HG02943 (cell line): ENCODE measurements at regions not wholly inside any gene's neighbourhood (a gene's known extent, or its start where the extent isn't known, plus 50 kb on each side); places are given as distances from the start of the nearest gene placed in this dataset.

Experiments used
- ATAC-seq: cut with Tn5 transposase; IDR thresholded peaks from one replicate; pipeline ENCODE4 v1.9.1; 2021; ENCODE audit warnings: mild to moderate bottlenecking, low read depth, moderate library complexity; ENCODE audit not compliant: unreplicated experiment

DNA sequence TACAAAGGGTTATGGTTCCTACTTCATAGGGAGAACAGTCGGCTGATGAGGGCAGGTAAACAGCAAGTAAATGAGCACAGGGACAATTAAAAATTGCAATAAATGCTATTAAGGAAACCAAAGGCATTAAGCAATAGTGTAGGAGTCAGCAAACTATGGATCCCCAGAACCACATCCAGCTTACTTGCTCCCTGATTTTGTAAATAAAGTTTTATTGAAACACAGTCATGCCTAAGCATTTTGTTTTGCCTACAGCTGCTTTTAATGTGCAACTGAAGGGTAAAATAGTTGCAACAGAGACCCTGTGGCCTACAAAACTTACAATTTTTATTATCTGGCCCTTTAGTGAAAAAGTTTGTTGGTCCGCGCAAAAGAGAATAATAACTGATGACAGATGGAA lies 351.2 kb upstream of the NR2F2 start:
- no peak for ATAC-seq

DNA sequence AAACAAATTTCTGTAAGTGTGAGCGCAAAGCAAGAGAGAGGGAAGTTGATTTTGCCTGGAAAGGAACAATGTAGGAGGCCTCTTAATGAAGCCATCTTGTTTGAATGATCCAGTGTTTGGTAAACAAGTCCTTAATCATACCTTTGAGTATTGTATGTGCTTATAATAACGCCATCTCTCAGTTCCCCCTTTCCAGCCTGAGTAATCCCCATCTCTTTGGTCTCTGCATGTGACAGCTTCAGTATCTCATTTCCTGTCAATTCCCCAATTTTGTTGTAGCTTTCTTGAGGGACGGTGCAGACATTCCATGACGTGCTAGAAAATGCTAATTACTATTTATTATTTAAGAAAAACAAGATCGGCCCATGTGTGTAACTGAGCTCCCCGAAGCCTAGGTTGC lies 349.3 kb upstream of the NR2F2 start:
- no peak for ATAC-seq

GRCh38 chr15:95987299-95987698 lies 343.2 kb upstream of the NR2F2 start:
- no peak for ATAC-seq

DNA sequence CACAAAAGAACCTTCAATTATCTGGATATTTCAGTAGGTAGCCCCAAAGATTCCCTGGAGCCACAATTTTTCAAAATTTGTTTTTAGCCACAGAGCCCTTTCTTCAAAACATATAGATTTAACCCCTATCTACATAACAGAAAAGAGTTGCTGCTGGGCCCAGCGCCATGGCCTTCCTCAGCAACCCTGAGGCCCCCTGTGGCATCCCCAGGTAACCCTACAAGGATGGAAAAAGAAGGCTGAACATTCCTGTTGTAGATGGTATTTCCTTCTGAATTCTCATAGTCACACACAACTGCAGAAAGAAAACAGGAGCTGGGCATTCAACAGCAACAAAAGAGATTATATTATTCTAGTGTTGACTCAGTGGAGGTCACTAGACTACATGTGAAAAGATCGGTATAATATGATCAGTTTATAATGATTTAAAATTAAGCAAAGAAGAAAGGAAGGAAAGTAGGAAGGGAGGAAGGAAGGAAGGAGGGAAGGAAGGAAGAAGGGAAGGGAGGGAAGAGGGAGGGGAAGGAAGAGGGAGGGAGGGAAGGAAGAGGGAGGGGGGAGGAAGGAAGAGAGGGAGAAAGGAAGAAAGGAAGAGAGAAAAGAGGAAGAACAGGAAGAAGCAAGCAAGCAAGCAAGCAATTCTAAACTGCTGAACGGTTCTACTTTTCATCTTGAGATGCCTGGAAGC lies 342.5 kb upstream of the NR2F2 start:
- ATAC-seq, result no peak

- ATAC-seq, result no peak
These were observed 342.0 kb upstream of the NR2F2 start for GRCh38 chr15:95988574-95988887.

DNA sequence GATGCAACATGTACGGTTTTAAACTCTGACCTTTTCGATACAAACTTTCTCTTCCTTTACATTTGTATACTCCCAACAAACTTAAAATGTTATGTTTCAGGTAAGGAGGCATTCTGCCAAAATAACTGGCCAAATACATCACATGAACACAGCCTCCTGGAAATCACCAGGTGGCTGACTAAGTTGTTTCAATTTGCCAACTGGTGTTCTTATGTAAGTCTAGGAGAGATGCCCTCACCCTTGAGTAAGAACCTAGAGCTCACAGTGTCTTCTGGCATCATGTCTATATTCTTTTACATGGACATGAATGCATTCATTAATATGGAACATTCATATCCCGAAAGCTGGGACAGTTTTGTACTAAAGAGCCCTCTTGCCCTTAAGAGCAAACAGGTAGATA lies 341.1 kb upstream of the NR2F2 start:
- no peak for ATAC-seq

DNA sequence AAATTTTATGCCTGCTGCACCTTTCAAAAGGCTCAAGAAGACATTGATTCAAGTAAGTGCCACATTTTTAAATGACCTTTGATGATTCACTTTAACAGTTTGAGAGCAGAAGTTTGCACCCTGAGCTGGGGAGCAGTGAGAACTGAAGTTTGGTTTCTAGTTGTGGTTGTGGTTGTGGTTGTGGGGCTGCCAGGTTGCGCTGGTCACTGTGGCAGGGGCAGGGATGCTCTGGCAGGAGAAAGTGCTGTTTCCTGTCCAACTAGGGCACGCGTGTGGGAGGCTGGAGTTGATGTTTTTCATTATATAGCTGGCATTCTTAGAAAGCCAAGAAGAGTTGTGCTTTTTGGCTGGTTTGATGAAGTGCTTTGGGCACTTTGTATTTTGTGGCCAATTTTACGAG lies 339.7 kb upstream of the NR2F2 start:
- ATAC-seq, result no peak

- no peak for ATAC-seq
These were observed 336.1 kb upstream of the NR2F2 start for GRCh38 chr15:95994418-95994817.

GRCh38 chr15:95995375-95996168 lies 334.9 kb upstream of the NR2F2 start:
- no peak for ATAC-seq

- no peak for ATAC-seq
These were observed 334.0 kb upstream of the NR2F2 start for GRCh38 chr15:95996494-95996893.

DNA sequence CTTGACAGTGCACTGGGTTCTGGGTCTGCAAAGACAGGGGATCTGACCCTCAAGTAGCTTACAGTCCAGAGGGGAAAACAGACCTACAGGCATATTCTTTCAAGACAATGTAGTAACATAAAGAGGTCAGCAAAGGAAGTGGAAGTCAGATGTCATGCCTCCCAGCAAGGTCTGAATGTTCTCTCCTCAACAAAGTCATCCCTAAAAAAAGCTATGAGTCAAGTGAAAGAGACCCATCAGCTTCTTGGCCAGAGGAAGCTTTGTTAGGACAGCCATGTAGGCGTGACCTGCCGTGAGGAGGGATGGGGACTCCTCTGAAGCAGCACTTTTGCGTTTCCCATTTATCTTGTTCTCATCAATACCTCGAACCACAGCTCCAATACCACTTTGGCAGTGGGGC lies 331.6 kb upstream of the NR2F2 start:
- no peak for ATAC-seq

- no peak for ATAC-seq
These were observed 327.3 kb upstream of the NR2F2 start for GRCh38 chr15:96002890-96003859.

DNA sequence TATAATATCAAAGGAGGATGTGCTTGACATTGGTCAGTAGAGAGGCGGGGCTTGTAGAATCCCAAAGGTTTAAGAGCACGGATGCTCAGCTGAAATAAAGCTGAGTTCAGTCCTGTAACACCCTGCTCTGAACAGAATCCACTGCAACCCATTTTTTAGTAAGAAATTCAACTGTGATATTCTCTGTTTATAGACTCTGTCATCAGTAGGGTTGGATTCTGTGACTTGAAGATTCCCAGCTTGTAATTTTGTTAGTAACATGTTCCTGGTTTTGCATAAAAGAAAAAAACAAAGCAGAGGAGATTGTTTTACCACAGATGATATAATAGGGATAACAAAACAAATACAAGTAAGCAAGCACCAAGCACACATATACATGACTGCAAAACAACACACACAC lies 324.6 kb upstream of the NR2F2 start:
- no peak for ATAC-seq

DNA sequence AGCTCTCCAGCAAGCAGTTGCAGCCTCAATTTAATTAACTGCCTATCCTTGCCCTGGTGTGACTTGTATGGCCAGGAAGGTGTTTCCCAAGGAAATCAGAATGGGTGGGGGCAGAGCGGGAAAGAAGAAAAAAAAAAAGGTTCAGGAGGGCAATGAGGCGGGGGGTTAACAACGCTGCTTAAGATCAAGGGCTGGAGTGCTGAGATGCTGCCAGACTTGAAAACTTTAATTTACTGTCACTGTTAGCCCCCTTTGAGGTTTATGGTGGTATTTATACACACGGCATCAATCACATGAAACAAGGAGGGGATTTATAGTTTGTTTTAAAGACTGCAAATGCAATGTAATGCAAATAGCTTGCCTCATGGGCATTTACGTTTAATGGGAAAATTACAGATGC lies 319.4 kb upstream of the NR2F2 start:
- ATAC-seq, result no peak

GRCh38 chr15:96014939-96015338 lies 315.6 kb upstream of the NR2F2 start:
- ATAC-seq, result no peak

DNA sequence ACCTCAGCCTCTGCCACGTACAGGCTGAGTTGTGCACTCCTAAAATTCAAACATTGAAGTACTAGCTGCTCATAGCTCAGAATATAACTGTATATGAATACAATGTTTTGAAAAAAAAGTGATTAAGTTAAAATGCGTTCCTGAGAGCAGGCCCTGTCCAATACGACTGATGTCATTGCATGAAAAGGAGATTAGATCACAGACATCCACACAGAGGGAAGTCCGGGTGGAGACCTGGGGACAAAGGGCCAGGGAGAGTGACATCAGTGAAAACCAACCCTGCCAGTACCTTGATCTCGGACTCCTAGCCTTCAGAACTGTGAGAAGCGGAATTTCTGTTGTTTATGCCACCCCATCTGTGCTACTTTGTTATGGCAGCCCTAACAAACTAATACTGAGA lies 311.4 kb upstream of the NR2F2 start:
- no peak for ATAC-seq

DNA sequence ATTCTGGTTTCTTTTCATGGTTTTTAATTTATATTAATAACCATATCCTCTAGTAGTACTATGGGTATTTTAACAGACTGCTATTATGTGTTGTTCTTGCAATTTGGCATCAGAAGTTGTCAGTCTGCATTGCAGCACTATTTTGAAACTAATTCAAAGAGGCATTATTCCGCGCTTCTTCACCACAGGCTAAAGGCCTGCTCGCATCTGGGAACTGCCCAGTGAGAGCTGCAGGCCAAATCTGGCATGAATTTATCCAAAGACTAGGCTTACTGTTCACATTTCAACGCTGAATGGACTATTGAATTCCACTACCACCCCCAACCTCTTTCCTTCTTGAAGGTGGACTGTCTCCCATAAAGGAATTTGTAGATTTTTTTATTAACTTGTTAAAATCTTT lies 310.4 kb upstream of the NR2F2 start:
- ATAC-seq, result no peak

GRCh38 chr15:96020797-96021196 lies 309.7 kb upstream of the NR2F2 start:
- ATAC-seq, result no peak

DNA sequence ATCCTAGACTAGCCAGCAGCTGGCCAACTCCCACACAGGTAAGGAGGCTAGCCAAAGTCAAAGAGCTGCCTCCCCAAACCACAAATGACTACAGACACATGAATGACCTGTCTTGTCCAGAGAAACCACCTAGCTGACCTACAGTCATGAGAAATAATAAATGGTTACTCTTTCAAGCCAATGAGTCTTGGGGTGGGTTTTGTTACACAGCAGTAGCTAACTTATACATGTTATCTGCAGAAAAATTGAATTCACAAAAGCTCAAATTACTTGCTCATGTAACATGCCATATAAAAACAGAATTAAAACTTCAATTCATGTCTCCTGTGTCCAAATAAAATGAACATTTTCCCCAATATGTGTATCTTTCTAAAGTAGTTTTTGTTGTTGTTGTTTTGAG lies 307.4 kb upstream of the NR2F2 start:
- ATAC-seq, result no peak

GRCh38 chr15:96027501-96027900 lies 303.0 kb upstream of the NR2F2 start:
- ATAC-seq, result no peak

- no peak for ATAC-seq
These were observed 301.9 kb upstream of the NR2F2 start for GRCh38 chr15:96028620-96029019.
